ENCODE measurements at regions not wholly inside any gene's neighbourhood (a gene's known extent, or its start where the extent isn't known, plus 50 kb on each side); places are given as distances from the start of the nearest gene placed in this dataset.

DNA sequence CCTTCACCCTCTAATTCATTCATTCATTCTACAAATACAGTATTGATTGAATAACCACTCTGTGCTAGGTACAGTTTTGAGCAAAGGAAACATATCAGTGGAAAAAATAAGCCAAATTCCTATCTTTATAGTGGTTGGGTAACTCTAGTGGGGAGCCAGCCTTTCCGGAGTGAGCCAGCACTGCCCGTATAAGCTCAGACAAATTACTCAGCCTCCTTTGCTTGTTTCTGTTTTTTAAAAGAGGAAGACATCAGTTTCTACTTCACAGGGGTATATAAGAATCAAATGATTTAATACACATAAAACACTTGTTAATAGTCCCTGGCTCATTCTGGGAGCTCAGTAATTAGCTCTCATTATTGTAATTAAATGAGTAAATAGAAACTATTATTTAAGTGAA is 238.2 kb upstream of the MAD2L1 start:
- Histone ChIP-seq H3K9ac (ENCODE audit: low read length) (no peak overlapping the region), H3K18ac (ENCODE audit: low read length) (no peak overlapping the region), H3K4me1 (ENCODE audit: control insufficient read depth, low read depth, low read length) (no peaks in the 10 kb centered on the region), H3K4me3 (ENCODE audit: low read length) (no peak overlapping the region), H4K8ac (ENCODE audit: low read depth, low read length) (no peak overlapping the region), H3K79me2 (ENCODE audit: control insufficient read depth, insufficient read depth, low read length) (no peaks in the 10 kb centered on the region), H3K23ac (ENCODE audit: low read length) (no peak overlapping the region), H3K4me2 (ENCODE audit: low read length) (no peak overlapping the region), H2BK5ac (ENCODE audit: low read length) (no peak overlapping the region), H2BK15ac (replicated peaks; ENCODE audit: low read depth) (no peak overlapping the region), H3K56ac (ENCODE audit: low read length) (no peak overlapping the region), H3K36me3 (ENCODE audit: control insufficient read depth, insufficient read depth, low read length) (no peaks in the 10 kb centered on the region), H3K4ac (ENCODE audit: low read depth, low read length) (no peak overlapping the region), H3K27me3 (ENCODE audit: insufficient read depth, low read length, poor library complexity) (no peaks in the 10 kb centered on the region), H3K79me1 (ENCODE audit: low read length) (no peaks in the 10 kb centered on the region), H2BK120ac (ENCODE audit: low read depth, low read length) (no peak overlapping the region), H2AK5ac (ENCODE audit: low read length) (no peak overlapping the region), H3K27ac (ENCODE audit: low read depth, low read length) (no peak overlapping the region), H4K5ac (ENCODE audit: low read length) (no peak overlapping the region)
- no CpG with 5 or more reads among the region's 2 CpGs for WGBS (ENCODE audit: extremely low coverage, insufficient coverage, low lambda C conversion rate)
- no peak for DNase-seq

GRCh38 chr4:120299631-120300030 is 233.0 kb upstream of the MAD2L1 start:
- Histone ChIP-seq H3K79me2 (ENCODE audit: control insufficient read depth, insufficient read depth, low read length) (no peaks in the 10 kb centered on the region), H3K36me3 (ENCODE audit: control insufficient read depth, insufficient read depth, low read length) (no peaks in the 10 kb centered on the region), H2BK5ac (ENCODE audit: low read length) (no peak overlapping the region), H3K23ac (ENCODE audit: low read length) (no peak overlapping the region), H3K27me3 (ENCODE audit: insufficient read depth, low read length, poor library complexity) (no peaks in the 10 kb centered on the region), H3K4me2 (ENCODE audit: low read length) (no peak overlapping the region), H2BK15ac (replicated peaks; ENCODE audit: low read depth) (no peak overlapping the region), H3K27ac (ENCODE audit: low read depth, low read length) (no peak overlapping the region), H3K56ac (ENCODE audit: low read length) (no peak overlapping the region), H4K8ac (ENCODE audit: low read depth, low read length) (no peak overlapping the region), H4K5ac (ENCODE audit: low read length) (no peak overlapping the region), H2BK120ac (ENCODE audit: low read depth, low read length) (no peak overlapping the region), H3K4me3 (ENCODE audit: low read length) (no peak overlapping the region), H3K9ac (ENCODE audit: low read length) (no peak overlapping the region), H3K79me1 (ENCODE audit: low read length) (no peaks in the 10 kb centered on the region), H2AK5ac (ENCODE audit: low read length) (no peak overlapping the region), H3K18ac (ENCODE audit: low read length) (no peak overlapping the region), H3K4ac (ENCODE audit: low read depth, low read length) (no peak overlapping the region), H3K4me1 (ENCODE audit: control insufficient read depth, low read depth, low read length) (no peaks in the 10 kb centered on the region)
- no peak for DNase-seq
- no CpG with 5 or more reads among the region's 2 CpGs for WGBS (ENCODE audit: extremely low coverage, insufficient coverage, low lambda C conversion rate)

DNA sequence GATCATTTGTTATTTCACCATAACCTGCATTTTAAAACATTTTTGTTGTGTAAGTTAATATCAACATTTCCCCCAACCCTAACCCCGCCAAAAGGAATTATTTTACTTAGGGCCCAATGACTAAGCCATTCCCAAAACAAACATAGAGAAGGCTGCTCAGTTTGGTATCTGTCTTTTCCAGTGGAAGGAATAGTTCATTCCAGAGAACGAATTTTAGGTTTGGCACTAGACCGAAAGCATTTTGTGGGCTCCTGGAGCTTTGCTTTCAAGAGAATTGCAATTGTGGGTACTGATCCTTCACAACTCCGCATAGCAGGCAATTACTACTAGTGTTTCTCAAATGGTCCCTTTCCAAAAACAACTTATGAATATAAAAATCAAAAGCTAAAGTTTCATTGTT is 226.7 kb upstream of the MAD2L1 start:
- no peak overlapping the region for H4K8ac ChIP-seq (ENCODE audit: low read depth, low read length)
- no peak overlapping the region for H3K4me2 ChIP-seq (ENCODE audit: low read length)
- no peak overlapping the region for H3K4me3 ChIP-seq (ENCODE audit: low read length)
- no peaks in the 10 kb centered on the region for H3K4me1 ChIP-seq (ENCODE audit: control insufficient read depth, low read depth, low read length)
- no peaks in the 10 kb centered on the region for H3K79me2 ChIP-seq (ENCODE audit: control insufficient read depth, insufficient read depth, low read length)
- no peak overlapping the region for H4K5ac ChIP-seq (ENCODE audit: low read length)
- H2BK120ac ChIP-seq (ENCODE audit: low read depth, low read length): no peak overlapping the region
- H3K4ac ChIP-seq (ENCODE audit: low read depth, low read length): no peak overlapping the region
- no peak overlapping the region for H3K56ac ChIP-seq (ENCODE audit: low read length)
- H2BK5ac ChIP-seq (ENCODE audit: low read length): no peak overlapping the region
- no peak overlapping the region for H3K9ac ChIP-seq (ENCODE audit: low read length)
- H3K36me3 ChIP-seq (ENCODE audit: control insufficient read depth, insufficient read depth, low read length): no peaks in the 10 kb centered on the region
- H2BK15ac ChIP-seq (replicated peaks; ENCODE audit: low read depth): no peak overlapping the region
- no peak overlapping the region for H3K27ac ChIP-seq (ENCODE audit: low read depth, low read length)
- no peak for DNase-seq
- H3K18ac ChIP-seq (ENCODE audit: low read length): no peak overlapping the region
- no peak overlapping the region for H3K23ac ChIP-seq (ENCODE audit: low read length)
- H2AK5ac ChIP-seq (ENCODE audit: low read length): no peak overlapping the region
- WGBS (ENCODE audit: extremely low coverage, insufficient coverage, low lambda C conversion rate): no CpG with 5 or more reads among the region's 4 CpGs
- H3K27me3 ChIP-seq (ENCODE audit: insufficient read depth, low read length, poor library complexity): no peaks in the 10 kb centered on the region
- H3K79me1 ChIP-seq (ENCODE audit: low read length): no peaks in the 10 kb centered on the region

GRCh38 chr4:120291541-120291940 is 224.9 kb upstream of the MAD2L1 start:
- H3K36me3 ChIP-seq (ENCODE audit: control insufficient read depth, insufficient read depth, low read length): no peaks in the 10 kb centered on the region
- no peaks in the 10 kb centered on the region for H3K4me1 ChIP-seq (ENCODE audit: control insufficient read depth, low read depth, low read length)
- no peak overlapping the region for H3K23ac ChIP-seq (ENCODE audit: low read length)
- H3K27me3 ChIP-seq (ENCODE audit: insufficient read depth, low read length, poor library complexity): no peaks in the 10 kb centered on the region
- H3K4me3 ChIP-seq (ENCODE audit: low read length): no peak overlapping the region
- H2BK15ac ChIP-seq (replicated peaks; ENCODE audit: low read depth): no peak overlapping the region
- no peak overlapping the region for H3K4ac ChIP-seq (ENCODE audit: low read depth, low read length)
- H2BK120ac ChIP-seq (ENCODE audit: low read depth, low read length): no peak overlapping the region
- no peak overlapping the region for H2BK5ac ChIP-seq (ENCODE audit: low read length)
- no peak overlapping the region for H3K18ac ChIP-seq (ENCODE audit: low read length)
- no peaks in the 10 kb centered on the region for H3K79me2 ChIP-seq (ENCODE audit: control insufficient read depth, insufficient read depth, low read length)
- H3K79me1 ChIP-seq (ENCODE audit: low read length): no peaks in the 10 kb centered on the region
- H3K9ac ChIP-seq (ENCODE audit: low read length): no peak overlapping the region
- no peak overlapping the region for H3K56ac ChIP-seq (ENCODE audit: low read length)
- WGBS (ENCODE audit: extremely low coverage, insufficient coverage, low lambda C conversion rate): no CpG with 5 or more reads among the region's 7 CpGs
- H4K8ac ChIP-seq (ENCODE audit: low read depth, low read length): no peak overlapping the region
- no peak overlapping the region for H2AK5ac ChIP-seq (ENCODE audit: low read length)
- H3K4me2 ChIP-seq (ENCODE audit: low read length): no peak overlapping the region
- H4K5ac ChIP-seq (ENCODE audit: low read length): no peak overlapping the region
- H3K27ac ChIP-seq (ENCODE audit: low read depth, low read length): no peak overlapping the region
- DNase-seq: no peak

DNA sequence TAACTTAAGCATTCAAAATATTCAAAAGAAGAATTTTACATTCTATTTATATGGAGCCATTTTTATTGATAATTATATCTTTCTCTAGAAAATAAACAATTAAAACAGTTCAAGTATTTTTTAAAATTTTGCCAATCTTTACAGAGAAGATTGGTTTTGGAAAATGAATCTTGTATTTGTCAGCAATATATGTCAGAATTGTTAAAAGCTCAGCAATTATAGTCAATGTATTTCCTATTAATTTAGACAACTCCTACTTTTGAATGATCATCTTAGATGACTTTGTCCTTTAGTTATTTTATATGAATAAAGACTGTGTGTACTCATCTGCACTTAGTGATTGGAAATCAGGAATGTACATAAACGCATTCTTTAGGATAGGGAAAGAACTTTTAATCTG is 223.9 kb upstream of the MAD2L1 start:
- Histone ChIP-seq H2BK120ac (ENCODE audit: low read depth, low read length) (no peak overlapping the region), H2AK5ac (ENCODE audit: low read length) (no peak overlapping the region), H4K8ac (ENCODE audit: low read depth, low read length) (no peak overlapping the region), H3K9ac (ENCODE audit: low read length) (no peak overlapping the region), H2BK5ac (ENCODE audit: low read length) (no peak overlapping the region), H3K4ac (ENCODE audit: low read depth, low read length) (no peak overlapping the region), H4K5ac (ENCODE audit: low read length) (no peak overlapping the region), H3K27me3 (ENCODE audit: insufficient read depth, low read length, poor library complexity) (no peaks in the 10 kb centered on the region), H3K56ac (ENCODE audit: low read length) (no peak overlapping the region), H3K36me3 (ENCODE audit: control insufficient read depth, insufficient read depth, low read length) (no peaks in the 10 kb centered on the region), H3K4me1 (ENCODE audit: control insufficient read depth, low read depth, low read length) (no peaks in the 10 kb centered on the region), H3K79me1 (ENCODE audit: low read length) (no peaks in the 10 kb centered on the region), H3K18ac (ENCODE audit: low read length) (no peak overlapping the region), H3K4me3 (ENCODE audit: low read length) (no peak overlapping the region), H2BK15ac (replicated peaks; ENCODE audit: low read depth) (no peak overlapping the region), H3K27ac (ENCODE audit: low read depth, low read length) (no peak overlapping the region), H3K79me2 (ENCODE audit: control insufficient read depth, insufficient read depth, low read length) (no peaks in the 10 kb centered on the region), H3K23ac (ENCODE audit: low read length) (no peak overlapping the region), H3K4me2 (ENCODE audit: low read length) (no peak overlapping the region)
- DNase-seq: no peak
- no CpG with 5 or more reads among the region's 1 CpG for WGBS (ENCODE audit: extremely low coverage, insufficient coverage, low lambda C conversion rate)

GRCh38 chr4:120286813-120287212 is 220.2 kb upstream of the MAD2L1 start:
- Histone ChIP-seq H3K4me1 (ENCODE audit: control insufficient read depth, low read depth, low read length) (no peaks in the 10 kb centered on the region), H4K8ac (ENCODE audit: low read depth, low read length) (no peak overlapping the region), H3K23ac (ENCODE audit: low read length) (no peak overlapping the region), H3K36me3 (ENCODE audit: control insufficient read depth, insufficient read depth, low read length) (no peaks in the 10 kb centered on the region), H3K18ac (ENCODE audit: low read length) (no peak overlapping the region), H3K79me2 (ENCODE audit: control insufficient read depth, insufficient read depth, low read length) (no peaks in the 10 kb centered on the region), H3K4me3 (ENCODE audit: low read length) (no peak overlapping the region), H2BK5ac (ENCODE audit: low read length) (no peak overlapping the region), H3K4me2 (ENCODE audit: low read length) (no peak overlapping the region), H3K56ac (ENCODE audit: low read length) (no peak overlapping the region), H3K4ac (ENCODE audit: low read depth, low read length) (no peak overlapping the region), H2BK15ac (replicated peaks; ENCODE audit: low read depth) (no peak overlapping the region), H2AK5ac (ENCODE audit: low read length) (no peak overlapping the region), H3K27me3 (ENCODE audit: insufficient read depth, low read length, poor library complexity) (no peaks in the 10 kb centered on the region), H4K5ac (ENCODE audit: low read length) (no peak overlapping the region), H3K27ac (ENCODE audit: low read depth, low read length) (no peak overlapping the region), H2BK120ac (ENCODE audit: low read depth, low read length) (no peak overlapping the region), H3K9ac (ENCODE audit: low read length) (no peak overlapping the region), H3K79me1 (ENCODE audit: low read length) (no peaks in the 10 kb centered on the region)
- DNase-seq: peak; percentile 16
- WGBS (ENCODE audit: extremely low coverage, insufficient coverage, low lambda C conversion rate): no CpG with 5 or more reads among the region's 2 CpGs

Data from mesendoderm (in vitro differentiated cells).